ENCODE measurements at regions not wholly inside any gene's neighbourhood (a gene's known extent, or its start where the extent isn't known, plus 50 kb on each side); places are given as distances from the start of the nearest gene placed in this dataset.

GRCh38 chr1:24983006-24983680 is 53.1 kb upstream of the RUNX3 start:
- no peak for DNase-seq

- DNase-seq: no peak
These were observed 51.5 kb upstream of the RUNX3 start for GRCh38 chr1:24981631-24982005.

GRCh38 chr1:24980836-24981630 is 51.0 kb upstream of the RUNX3 start:
- DNase-seq: no peak

Measured in fibroblast of skin of right quadriceps (primary cell).